NT2/D1 (cell line): ENCODE measurements at regions not wholly inside any gene's neighbourhood (a gene's known extent, or its start where the extent isn't known, plus 50 kb on each side); places are given as distances from the start of the nearest gene placed in this dataset.

ENCODE experiments used
- DNase-seq: peaks from one replicate; pipeline ENCODE4 v3.0.0-alpha.2; 2011; ENCODE audit warnings: low read depth, low spot score
- H3K27me3 ChIP-seq: 2 replicates; pipeline ENCODE4 v1.6.0; 2011; ENCODE audit warnings: mild to moderate bottlenecking; ENCODE audit not compliant: insufficient read length, insufficient read depth
- H3K36me3 ChIP-seq: 2 replicates; pipeline ENCODE4 v1.6.1; 2011; ENCODE audit warnings: mild to moderate bottlenecking, low read length, mixed read lengths; ENCODE audit not compliant: insufficient read depth, insufficient read length
- H3K4me1 ChIP-seq: 2 replicates; pipeline ENCODE4 v1.5.1; 2011; ENCODE audit not compliant: insufficient read depth, insufficient read length
- H3K4me3 ChIP-seq: 2 replicates; pipeline ENCODE4 v1.5.1; 2011; ENCODE audit warnings: low read depth; ENCODE audit not compliant: insufficient read length
- H3K9ac ChIP-seq: 2 replicates; pipeline ENCODE4 v1.6.0; 2011; ENCODE audit warnings: low read depth; ENCODE audit not compliant: insufficient read length
- H3K9me3 ChIP-seq: 2 replicates; pipeline ENCODE4 v1.5.1; 2011; ENCODE audit warnings: mild to moderate bottlenecking, low read length; ENCODE audit not compliant: insufficient read depth
- SUZ12 ChIP-seq: IDR thresholded peaks from 2 replicates; pipeline ENCODE4 v1.6.1; 2011; ENCODE audit not compliant: insufficient read length, insufficient read depth; ENCODE audit errors: extremely low read depth
- YY1 ChIP-seq: IDR thresholded peaks from 2 replicates; pipeline ENCODE4 v1.6.1; 2011; ENCODE audit not compliant: insufficient read length, insufficient read depth
- ZNF274 ChIP-seq: IDR thresholded peaks from 2 replicates; pipeline ENCODE4 v1.6.1; 2011; ENCODE audit warnings: mild to moderate bottlenecking, low read depth, low read length

- no peak for DNase-seq
- no peak overlapping the region for H3K9ac ChIP-seq
- H3K27me3 ChIP-seq, result no peaks in the 10 kb centered on the region
- peaks cover 10% of the 10 kb centered on the region for H3K4me1 ChIP-seq
- TF ChIP-seq ZNF274, result no peak
- no peak for TF ChIP-seq SUZ12
- TF ChIP-seq YY1, result no peak
- H3K9me3 ChIP-seq, result peaks cover 11% of the 10 kb centered on the region; the same call in 1 of the 2 replicates
- H3K36me3 ChIP-seq, result no peaks in the 10 kb centered on the region
- H3K4me3 ChIP-seq, result no peak overlapping the region
These were observed 77.5 kb upstream of the GLI2 start for GRCh38 chr2:120658042-120658769.

- no peak for DNase-seq
- TF ChIP-seq SUZ12 (no peak), YY1 (no peak), ZNF274 (no peak)
- H3K9me3 ChIP-seq, result peaks cover 12% of the 10 kb centered on the region; the same call in 1 of the 2 replicates
- H3K4me3 ChIP-seq, result no peak overlapping the region
- peaks cover 10% of the 10 kb centered on the region for H3K4me1 ChIP-seq
- no peaks in the 10 kb centered on the region for H3K27me3 ChIP-seq
- H3K9ac ChIP-seq, result no peak overlapping the region
- H3K36me3 ChIP-seq, result no peaks in the 10 kb centered on the region
These were observed 76.9 kb upstream of the GLI2 start for GRCh38 chr2:120658770-120659158.

DNA sequence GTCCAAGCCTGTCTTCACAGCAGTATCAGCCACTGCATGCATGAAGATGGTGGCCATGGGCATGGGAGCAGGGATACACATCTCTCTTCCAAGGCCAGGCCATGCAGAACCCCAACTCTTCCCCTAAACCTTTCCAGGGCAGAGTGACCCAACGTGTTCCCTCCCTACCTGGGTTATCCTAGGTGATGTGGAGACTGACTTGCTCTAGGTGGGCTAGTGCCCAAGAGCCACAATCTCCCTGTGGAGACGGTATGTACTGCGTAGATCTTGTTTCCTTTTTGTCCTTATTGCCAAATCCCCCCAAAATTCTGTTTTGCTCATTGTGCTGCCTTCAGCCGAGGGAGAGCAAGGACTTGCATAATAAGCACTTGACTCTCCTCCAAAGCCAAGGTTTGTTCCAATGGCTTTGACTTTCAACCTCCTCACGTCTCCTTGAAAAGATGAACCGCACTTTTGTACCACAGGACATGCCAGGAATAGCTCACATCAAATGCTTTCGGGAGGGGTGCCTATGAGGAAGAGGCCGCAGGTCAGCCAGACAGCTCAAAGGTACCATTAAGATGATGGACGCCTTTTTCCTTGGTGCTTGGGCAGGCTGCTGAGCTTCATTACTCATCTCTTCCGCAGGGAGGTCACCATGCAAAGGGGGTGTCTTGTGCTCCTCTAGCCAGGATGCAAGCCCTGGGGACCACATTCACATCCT, 76.2 kb upstream of the GLI2 start:
- Histone ChIP-seq H3K4me3 (no peak overlapping the region), H3K36me3 (no peaks in the 10 kb centered on the region), H3K9me3 (peaks cover 18% of the 10 kb centered on the region), H3K4me1 (peaks cover 10% of the 10 kb centered on the region), H3K9ac (no peak overlapping the region), H3K27me3 (no peaks in the 10 kb centered on the region)
- no peak for TF ChIP-seq SUZ12
- no peak for TF ChIP-seq ZNF274
- TF ChIP-seq YY1, result no peak
- DNase-seq, result no peak

- TF ChIP-seq SUZ12 (no peak), YY1 (no peak), ZNF274 (no peak)
- no peak for DNase-seq
- H3K36me3 ChIP-seq, result no peaks in the 10 kb centered on the region
- H3K27me3 ChIP-seq, result no peaks in the 10 kb centered on the region
- H3K9ac ChIP-seq, result no peak overlapping the region
- H3K4me3 ChIP-seq, result no peak overlapping the region
- peaks cover 10% of the 10 kb centered on the region for H3K4me1 ChIP-seq
- peaks cover 25% of the 10 kb centered on the region for H3K9me3 ChIP-seq
These were observed 75.5 kb upstream of the GLI2 start for GRCh38 chr2:120660056-120660694.

DNA sequence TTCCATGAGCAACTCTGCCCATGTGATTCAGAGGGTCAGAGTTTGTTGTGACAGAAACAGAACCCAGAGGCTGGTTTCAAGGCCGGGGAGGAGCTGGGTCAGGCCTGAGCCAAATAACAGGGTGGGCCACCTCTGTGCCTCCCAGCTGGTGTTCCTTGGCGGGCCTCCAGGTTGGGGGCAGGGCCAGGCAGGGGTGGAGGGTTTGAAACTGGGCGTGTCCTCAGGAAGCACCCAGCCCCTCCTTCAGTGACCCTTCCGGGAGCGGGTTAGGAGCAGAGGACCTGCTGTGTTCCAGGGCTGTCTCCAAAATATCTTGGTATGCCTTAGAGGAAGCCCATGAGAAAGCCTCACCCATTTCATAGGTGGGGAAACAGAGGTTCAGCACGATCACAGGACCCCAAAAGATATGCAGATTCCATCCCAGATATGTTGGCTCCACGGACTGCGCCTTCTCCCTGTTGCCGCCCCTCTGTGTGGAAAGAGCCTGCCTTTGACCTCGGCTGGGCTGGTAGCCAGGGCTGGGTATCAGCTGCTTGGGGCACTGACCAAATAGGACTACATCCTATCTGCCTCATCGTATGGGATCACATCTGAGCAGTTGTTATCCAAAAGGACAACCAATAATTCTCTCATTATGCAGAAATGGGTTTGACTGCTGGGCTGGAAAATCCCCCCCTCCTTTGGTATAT, 74.8 kb upstream of the GLI2 start:
- H3K4me3 ChIP-seq, result no peak overlapping the region
- no peak overlapping the region for H3K9ac ChIP-seq

GRCh38 chr2:120661551-120661950, 74.1 kb upstream of the GLI2 start:
- TF ChIP-seq YY1, result no peak
- no peak for TF ChIP-seq SUZ12
- no peak for TF ChIP-seq ZNF274
- Histone ChIP-seq H3K36me3 (no peaks in the 10 kb centered on the region), H3K9ac (no peak overlapping the region), H3K9me3 (peaks cover 37% of the 10 kb centered on the region), H3K27me3 (no peaks in the 10 kb centered on the region), H3K4me1 (peaks cover 10% of the 10 kb centered on the region), H3K4me3 (no peak overlapping the region)
- DNase-seq, result no peak

More for the DNA sequence above, 74.8 kb upstream of the GLI2 start:
- no peaks in the 10 kb centered on the region for H3K27me3 ChIP-seq
- no peak for DNase-seq
- peaks cover 31% of the 10 kb centered on the region for H3K9me3 ChIP-seq
- TF ChIP-seq SUZ12 (no peak), ZNF274 (no peak), YY1 (no peak)
- H3K36me3 ChIP-seq, result no peaks in the 10 kb centered on the region
- H3K4me1 ChIP-seq, result peaks cover 10% of the 10 kb centered on the region
